ENCODE measurements at regions not wholly inside any gene's neighbourhood (a gene's known extent, or its start where the extent isn't known, plus 50 kb on each side); places are given as distances from the start of the nearest gene placed in this dataset.

DNA sequence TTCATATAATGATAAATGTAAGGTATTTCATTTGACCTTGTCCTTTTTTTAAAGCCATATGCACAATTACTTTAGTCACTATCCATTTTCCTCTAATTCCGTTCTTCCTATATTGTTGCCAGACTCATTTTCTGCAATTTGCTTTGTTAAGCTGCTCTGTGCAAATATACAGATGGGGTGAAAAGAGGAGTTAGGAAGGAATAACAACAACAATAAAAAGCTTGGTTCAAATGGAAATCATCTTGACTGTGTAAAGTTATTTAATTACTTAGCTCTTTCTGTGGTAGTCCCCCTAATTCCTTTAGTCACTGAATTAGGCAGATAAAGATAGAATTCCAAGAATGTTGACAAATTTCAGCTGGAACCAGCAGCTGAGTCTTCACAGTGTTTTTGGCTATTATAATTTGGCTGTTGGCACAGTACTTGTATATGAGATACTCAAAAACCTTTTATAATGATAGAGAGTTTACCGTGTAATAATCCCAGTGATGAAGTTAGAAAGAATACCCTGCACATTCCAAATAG lies 838.0 kb downstream of the RPS29 start:
- TF ChIP-seq, protein P1, sequence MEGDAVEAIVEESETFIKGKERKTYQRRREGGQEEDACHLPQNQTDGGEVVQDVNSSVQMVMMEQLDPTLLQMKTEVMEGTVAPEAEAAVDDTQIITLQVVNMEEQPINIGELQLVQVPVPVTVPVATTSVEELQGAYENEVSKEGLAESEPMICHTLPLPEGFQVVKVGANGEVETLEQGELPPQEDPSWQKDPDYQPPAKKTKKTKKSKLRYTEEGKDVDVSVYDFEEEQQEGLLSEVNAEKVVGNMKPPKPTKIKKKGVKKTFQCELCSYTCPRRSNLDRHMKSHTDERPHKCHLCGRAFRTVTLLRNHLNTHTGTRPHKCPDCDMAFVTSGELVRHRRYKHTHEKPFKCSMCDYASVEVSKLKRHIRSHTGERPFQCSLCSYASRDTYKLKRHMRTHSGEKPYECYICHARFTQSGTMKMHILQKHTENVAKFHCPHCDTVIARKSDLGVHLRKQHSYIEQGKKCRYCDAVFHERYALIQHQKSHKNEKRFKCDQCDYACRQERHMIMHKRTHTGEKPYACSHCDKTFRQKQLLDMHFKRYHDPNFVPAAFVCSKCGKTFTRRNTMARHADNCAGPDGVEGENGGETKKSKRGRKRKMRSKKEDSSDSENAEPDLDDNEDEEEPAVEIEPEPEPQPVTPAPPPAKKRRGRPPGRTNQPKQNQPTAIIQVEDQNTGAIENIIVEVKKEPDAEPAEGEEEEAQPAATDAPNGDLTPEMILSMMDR (IDR thresholded peaks at IDR 0.05; ENCODE audit: low read depth, low read length): no peak
- TF ChIP-seq MYC (IDR thresholded peaks at IDR 0.05; ENCODE audit: low read depth, low read length) (no peak), POLR2A (IDR thresholded peaks at IDR 0.05; ENCODE audit: extremely low read depth, insufficient read length) (no peak)
- TF ChIP-seq, protein P2, sequence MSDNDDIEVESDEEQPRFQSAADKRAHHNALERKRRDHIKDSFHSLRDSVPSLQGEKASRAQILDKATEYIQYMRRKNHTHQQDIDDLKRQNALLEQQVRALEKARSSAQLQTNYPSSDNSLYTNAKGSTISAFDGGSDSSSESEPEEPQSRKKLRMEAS (IDR thresholded peaks at IDR 0.05; ENCODE audit: low read depth, low read length): no peak
